Stimulated activated CD4-positive, alpha-beta T cell treated with anti-CD3 and anti-CD28 coated beads, TNF-alpha, amount 100 ng/mL, for 1 hour (primary cell): ENCODE measurements at regions not wholly inside any gene's neighbourhood (a gene's known extent, or its start where the extent isn't known, plus 50 kb on each side); places are given as distances from the start of the nearest gene placed in this dataset.

ENCODE experiments used
- DNase-seq, 3 donors: peaks; one replicate each; pipeline ENCODE4 v3.0.0-alpha.2; 2020; ENCODE audit warnings: low read depth in 3 of 3, low spot score in 1 of 3

DNA sequence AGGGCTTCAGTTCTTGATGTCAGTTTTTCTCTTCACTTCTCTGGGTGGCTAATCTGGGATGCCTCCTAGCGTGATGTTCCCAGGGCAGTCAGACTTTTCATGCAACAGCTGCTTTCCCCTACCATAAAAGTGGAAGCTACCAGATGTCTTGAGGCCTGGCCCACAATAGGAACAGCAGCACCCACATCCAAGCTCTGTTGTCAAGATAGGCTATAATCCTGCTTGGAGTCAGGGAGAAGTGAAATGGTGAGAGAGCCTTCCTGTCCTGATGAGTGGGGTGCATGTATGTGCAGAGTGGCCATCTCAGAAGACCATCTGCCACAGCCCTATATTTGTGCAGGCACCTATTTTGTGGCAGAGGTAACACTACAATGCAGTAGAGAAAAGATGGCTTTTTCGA is 108.0 kb downstream of the HTR5A start:
- no peak for DNase-seq

DNA sequence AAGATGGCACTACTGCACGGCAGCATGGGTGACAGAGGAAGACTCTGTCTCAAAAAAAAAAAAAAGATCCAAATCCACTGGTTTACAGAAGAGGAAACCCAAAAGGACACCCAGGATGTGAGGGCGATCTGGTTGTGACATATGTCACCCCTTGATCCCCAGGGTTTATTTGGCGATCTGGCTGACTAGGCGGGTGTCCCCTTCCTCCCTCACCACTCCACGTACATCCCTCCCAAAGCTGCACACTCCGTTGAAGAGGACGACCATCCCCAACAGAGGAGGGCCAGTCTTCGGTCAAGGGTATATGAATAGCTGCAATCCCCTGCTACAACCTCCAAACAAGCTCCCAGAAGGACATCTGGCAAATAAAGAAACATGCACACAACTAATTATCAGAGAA is 111.6 kb downstream of the HTR5A start:
- DNase-seq = no peak

DNA sequence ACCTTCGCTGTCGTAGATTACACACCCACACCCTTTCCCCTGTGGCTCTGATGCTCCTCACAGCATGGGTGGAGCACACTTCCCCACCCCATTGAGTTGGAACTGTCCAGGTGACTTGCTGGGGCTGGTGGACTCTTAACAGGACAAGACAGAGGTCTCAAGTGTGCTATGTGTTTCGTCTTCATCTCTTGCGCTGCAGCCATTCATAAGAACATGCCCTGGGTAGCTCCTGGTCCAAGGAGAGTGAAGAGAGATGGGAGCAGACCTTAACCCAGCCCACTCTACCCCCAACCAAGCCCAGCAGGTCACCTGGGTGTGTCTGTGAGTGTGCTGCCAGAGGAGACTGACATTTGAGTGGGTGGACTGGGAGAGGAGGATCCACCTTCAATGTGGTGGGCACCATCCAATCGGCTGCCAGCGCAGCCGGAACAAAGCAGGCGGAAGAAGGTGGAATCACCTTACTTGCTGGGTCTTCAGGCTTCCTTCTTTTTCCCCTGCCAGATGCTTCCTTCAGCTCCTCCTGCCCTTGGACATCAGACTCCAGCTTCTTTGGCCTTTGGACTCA is 112.4 kb downstream of the HTR5A start:
- no peak for DNase-seq

DNA sequence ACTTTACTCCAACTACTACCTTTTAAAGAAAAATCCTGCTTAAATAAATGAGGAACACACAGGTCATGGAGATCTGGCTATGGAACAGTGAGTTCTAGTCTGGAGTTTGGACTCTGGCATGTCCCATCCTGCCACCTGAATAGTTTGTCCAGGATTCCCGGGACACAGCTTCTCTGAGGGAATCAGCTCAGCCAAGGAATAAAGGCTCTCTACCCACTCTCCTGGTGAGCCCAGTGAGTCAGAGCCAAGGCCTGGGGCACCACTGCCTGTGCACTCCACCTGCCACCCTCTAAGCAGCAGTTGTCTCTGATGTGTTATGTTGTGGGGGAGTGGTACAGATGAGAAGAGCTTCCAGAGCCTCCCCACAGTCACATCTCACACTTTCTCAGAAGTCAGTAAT is 113.5 kb downstream of the HTR5A start:
- DNase-seq = no peak

DNA sequence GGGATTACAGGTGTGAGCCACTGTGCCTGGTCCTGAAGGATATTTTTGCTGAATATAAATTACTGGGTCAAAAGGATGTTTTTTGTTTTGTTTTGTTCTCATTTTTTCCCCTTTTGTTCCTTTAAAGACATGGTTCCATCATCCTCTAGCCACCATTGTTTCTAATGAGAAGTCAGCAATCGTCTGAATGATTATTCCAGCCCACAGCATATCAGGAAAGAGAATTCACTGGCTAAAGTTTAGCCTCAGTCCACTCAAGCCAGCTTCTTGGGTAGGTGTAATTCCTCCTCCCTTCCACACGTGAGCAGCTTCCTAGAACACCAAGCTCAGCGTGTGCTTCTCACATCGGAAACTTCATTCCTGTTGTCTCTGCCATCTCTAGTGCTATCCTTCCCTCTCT is 112.8 kb upstream of the INSIG1 start:
- DNase-seq = no peak

DNA sequence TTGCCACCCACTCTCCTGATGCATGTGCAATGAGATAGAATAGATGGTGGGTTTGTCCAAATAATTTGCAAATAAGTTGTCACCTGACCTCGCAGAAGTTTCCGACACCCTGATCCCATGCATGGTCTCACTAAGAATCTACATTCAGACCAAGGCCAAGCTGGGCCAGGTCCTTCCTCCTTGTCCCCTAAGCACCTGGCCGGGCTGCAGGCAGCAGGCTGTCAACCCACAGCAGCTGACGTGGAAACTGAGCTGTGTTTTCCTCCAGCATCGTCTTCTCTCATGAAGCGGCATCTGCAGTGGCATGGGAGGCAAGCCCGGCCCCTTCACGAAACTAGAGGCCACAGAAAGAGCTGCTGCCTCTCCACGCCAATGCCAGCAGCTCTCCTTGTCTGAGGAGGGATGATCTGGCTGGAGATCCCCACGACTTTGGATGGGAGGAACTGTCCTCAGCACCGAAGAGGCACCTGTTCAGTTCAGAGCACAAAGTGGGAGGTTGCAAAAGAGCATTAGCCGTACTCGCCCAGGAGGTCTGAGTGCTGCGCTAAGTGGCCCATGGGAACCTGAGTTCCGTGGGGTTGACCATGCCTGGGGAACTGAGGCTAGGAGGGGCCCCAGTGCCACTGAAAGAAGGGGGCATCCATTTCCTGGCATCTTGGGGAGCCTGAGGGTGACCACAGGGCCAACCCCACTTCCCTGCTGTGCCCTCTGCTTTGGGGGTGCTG is 110.5 kb upstream of the INSIG1 start:
- DNase-seq = no peak

DNA sequence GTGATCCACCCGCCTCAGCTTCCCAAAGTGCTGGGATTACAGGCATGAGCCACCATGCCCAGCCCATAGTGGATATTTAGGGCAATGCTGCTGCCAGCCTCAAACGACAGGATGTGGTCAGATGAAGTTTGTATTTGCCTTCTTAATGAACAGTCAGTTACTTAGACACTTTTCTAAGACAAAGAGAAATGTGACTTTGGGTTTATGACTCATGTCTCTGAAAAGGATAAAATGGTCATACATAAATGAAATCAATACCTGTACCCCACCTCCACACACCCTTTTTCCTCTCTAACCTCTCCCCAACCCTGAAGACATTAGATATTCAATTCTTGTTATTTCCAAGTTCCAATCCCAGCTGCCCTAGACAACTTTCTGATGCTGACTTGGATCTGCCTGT is 109.3 kb upstream of the INSIG1 start:
- DNase-seq = no peak

DNA sequence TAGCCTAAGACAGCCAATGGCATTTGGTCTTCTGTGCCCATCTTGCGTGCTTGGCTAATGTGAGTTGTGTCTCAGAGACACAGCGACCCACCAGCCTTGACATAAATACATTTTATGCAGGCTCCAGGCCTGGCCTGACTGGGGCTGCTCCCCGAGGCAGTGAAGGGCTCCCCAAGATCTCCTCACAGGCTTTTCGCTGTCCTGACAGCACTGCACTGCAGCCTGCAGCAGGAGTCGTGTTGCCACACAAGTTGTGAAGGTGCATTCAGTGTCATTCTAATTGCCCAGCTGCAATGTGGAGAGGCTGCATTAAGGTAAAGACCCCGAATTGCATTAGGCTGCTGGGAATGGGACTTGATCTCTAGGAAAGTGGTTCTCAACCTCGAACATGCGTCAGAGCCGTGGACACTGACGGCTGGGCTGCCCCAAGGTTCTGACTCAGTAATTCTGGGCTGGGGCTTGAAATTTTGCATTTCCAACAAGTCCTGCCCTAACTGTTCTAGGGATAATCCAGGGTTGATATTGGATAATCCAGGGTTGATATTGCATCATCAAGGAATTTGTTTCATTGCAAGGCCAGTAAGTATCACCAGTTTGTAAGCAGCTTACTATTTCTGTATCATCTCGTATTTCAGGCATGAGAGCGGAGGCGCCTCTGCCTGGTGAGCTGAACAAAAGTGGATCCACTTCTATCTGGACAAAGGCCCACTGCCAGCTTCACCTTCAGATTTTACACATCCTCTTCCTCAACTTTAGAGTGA is 108.7 kb upstream of the INSIG1 start:
- no peak for DNase-seq

DNA sequence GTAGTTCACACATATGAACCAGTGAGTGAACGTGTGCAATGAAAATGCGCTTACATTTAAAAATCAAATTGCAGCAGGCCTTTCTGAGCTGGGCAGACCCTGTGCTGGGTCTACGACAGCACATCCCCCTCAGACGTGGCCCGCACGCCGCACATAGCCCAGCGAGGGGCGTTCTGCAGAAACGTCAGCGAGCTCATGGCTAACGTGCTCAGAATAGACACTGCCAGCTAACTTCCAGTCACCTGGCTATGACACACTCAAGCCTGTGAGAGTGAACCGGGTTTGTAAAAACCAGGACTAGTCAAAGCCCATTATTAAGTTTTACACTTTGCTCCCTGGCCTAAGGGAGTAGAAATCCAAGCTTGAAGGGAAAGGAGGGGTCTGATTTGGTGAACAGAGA is 108.1 kb upstream of the INSIG1 start:
- no peak for DNase-seq

DNA sequence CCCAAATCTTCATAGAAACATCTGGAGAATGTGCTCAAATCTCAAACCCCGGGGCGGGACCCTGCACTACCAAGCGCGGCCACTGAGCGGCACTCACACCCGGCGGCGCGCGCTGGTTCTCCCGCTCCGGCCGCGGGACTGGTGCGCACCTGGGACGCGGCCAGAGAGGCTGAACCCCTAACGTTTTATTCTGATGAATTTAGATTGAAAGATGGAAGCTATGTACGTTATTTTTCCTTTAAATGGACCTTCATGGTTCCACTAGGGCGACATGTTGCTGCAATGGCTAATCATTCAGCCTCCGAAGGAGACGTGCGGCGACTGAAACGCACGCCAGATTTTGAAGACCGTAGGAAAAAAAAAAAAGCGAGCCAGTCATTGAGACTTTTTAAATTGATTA is 107.0 kb upstream of the INSIG1 start:
- peak in 2 of 3 donors; percentile 24 to 76 for DNase-seq

DNA sequence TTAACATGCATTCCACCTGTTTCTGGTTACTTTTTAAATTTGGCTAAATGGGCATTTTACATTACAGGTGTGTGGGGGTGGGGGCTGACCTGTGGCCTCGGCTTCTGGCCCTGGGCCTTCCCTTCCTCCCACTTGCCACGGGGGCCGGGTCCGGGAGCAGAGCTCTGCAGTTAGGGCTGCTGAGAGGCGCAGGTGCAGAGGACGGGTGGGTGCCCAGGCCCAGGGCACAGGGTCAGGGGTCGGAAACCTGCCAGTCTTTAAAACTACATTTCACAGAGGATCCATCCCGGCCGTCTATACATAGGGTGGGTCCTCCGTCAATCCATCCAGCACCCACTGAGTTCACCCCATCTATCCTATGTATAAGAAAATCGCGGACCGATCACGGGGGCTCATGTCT is 106.5 kb upstream of the INSIG1 start:
- no peak for DNase-seq

DNA sequence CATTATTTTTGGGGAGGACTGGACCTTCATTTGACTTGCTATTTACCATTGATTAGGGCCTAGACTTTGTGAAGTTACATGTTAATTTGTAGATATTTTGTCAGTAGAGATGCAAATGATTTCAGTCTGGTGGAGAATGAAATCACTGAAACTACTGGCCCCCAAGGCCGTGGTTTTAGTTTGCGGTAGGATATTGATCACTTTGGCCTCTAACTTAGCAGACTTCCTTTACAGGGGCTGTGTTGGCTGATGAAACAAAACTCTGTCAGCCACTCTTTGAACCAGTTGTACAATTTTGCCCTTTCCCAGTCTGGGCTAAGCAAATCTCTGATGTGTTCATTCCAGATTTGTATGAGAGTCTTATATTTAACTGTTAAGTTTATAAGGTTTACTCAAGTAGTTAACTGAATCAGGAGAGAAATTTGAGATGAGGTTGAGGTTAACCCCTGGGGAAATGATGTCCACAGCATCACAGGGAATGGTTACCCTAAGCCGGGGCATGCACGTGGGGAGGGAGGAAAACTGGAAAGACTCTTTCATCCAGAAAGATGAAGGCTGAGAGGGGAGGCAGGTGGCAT is 105.7 kb upstream of the INSIG1 start:
- no peak for DNase-seq

DNA sequence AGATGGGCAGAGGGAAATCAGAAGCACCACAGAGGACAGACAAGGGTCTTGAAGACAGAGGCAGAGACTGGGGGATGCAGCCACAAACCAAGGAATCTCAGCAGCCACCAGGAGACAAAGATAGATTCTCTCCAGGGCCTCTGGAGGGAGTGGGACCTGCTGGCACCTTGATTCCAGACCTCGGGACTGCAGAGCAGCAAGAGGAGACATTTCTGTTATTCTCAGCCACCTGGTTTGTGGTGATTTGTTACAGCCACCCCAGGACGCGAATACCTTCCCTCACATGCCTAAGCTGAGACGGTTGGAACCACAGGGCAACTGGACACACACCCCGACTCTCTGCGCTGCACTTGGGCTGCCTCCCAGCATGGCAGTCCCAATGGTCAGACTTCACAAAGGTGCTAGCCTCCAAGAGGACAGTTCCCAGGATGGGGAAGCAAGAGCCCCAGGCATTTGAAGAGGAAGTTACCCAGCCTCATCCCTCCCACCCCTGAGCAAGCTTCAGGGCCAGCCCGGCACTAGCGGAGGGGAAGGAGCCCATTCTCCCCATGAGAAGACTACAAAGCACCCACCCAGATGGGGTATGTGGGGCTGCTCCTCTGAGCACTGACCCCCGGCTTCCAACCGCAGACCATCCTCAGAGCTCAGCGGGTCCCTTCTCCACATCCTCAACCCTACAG is 104.6 kb upstream of the INSIG1 start:
- DNase-seq = no peak

DNA sequence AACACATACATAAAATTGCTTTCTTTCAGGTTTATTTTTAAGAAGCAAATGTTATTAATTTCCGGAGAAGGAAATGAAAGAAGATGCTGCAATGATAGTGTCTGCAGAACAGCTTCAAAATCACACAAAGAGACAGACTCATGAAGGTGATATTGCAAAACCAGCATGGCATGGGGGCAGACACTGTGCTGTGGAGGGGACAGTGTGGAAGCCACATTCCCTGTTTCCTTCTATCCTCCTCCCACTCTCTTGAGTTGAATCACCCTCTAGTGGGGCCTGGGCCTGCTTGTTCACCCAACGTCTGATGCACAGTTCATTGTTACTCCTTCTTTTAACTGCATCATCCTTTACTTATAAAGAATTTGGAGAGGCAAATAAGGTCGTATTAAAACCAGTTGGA is 104.0 kb upstream of the INSIG1 start:
- DNase-seq = no peak

DNA sequence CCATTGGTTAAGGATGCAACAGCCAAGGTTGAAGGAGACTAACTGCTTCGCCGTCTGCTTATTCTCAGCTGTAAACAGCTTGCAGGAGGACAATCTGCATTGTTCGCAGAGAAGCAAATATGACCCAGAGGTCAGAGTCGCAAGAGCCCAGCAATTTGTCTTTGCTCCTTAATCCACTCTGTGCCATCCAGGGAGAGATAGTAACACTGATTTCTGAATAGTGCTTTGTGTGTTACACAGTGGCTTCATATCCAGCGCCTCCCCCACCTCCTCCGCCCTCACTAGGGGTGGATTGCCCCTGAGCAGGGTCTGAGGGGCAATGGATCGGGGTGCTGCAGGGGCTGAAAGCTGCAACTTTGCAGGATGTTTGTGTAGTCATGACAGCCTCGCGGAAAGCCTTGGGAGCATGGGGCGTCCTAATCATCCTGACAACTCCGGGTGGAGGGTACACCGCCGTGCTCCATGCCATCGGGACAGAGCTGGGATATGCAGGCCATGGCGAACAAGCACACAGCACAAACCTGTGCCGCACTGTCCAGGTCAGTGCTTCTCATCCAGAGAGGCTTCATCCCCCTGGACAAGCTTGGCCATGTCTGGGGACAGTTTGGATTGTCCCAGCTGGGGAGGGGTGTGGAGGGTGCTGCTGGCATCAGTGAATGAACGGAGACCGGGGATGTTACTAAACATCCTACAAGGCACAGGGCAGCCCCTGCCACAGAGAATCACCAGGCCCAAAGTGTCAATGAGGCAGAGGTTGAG is 103.1 kb upstream of the INSIG1 start:
- DNase-seq = no peak

DNA sequence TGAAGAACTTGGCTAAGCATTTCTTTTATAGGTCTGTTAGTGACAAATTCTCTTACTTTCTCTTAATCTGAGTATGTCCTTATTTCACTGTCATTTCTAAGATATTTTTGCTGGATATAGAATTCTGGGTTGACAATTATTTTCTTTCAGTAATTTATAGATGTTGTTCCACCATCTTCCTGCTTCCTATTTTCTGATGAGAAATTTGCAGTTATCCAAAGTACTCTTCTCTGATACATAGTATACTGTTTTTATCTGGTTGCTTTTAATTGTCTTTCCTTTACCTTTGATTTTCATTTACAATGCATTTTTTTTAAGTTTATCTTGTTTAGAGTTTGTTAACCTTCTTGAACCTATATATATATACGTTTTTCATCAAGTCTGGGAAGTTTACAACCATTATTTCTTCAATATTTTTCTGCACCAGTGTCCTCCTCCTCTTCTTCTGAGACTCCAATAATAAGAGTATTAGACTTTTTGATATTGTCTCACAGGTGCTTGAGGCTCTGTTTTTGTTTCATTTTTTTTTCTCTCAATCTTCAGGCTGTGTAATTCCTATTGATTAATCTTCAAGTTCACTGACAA is 101.6 kb upstream of the INSIG1 start:
- DNase-seq = no peak

DNA sequence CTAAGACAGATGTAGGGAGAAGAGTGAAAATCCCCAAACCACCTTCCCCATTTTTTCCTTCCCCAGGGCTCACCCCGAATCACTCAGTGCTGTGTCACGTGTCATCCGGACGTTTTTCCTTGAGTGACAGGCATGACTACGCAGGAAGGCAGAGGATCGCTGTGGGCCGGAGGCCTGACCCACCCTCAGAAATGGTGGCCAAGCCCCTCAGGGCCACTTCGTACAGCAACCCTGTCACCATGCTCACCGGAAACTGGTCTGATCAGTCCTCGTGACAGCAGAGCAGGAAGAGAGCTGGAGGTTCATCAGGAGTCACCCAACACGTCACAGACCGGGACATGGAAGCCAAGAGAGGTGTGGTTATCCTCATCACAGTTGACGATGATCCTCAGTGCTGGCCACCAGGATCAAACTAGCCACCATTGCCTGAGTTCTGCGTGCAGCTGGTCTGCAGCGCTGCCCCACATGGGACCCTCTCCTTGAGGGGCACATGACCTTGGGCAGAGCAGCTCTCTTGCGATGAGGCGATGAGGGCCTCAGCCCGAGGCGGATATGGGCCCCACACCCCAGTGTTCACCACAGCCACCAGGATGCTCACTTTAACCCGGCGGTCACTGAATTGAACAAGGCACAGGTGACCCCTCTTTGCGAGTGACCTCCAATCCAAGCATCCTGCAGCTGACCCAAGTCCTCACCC is 99.3 kb upstream of the INSIG1 start:
- no peak for DNase-seq

DNA sequence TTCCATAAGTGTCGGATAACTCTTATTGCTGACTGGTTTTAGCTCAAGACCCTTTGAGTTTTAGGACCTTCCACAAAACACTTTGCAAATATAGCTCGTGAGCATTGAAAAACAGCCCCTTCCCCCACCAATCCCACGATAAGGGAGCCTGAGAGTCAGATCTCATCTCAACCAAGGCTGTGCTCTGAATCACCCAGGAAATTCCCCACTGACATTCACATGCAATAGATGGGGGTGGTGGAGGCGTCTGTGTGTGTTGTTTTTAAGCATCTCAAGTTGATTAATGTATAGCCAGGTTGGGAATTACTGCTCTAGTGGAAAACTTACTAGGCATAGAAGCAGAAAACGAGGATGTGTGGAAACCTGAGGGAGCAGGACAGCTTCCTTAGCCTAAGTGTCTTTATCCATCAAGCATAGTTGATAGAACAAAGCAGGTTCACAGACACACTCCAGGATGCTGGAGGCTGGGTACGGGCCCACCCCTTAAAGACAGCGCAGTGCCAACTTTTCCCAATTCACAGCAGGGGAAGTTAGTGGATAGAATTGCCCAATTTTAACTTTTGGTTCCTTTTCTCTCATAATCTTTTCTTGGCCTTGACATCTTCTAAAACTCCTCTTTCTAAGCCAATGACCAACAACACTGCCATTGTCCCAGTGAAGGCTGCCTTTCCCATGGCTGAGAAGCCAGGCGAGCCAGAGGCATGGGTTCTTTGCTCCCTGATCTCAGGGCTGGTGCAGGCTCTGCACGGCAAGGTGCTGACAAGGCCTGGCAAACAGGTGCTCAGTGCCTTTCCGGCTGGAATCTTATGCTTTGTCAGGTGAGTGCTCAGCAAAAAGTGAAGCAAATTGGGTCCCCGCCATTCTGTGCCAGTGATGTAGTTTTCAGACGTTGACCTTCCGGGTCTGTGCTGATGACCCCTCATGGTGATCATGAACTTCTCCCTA is 98.5 kb upstream of the INSIG1 start:
- no peak for DNase-seq
